ENCODE measurements at regions not wholly inside any gene's neighbourhood (a gene's known extent, or its start where the extent isn't known, plus 50 kb on each side); places are given as distances from the start of the nearest gene placed in this dataset.

DNA sequence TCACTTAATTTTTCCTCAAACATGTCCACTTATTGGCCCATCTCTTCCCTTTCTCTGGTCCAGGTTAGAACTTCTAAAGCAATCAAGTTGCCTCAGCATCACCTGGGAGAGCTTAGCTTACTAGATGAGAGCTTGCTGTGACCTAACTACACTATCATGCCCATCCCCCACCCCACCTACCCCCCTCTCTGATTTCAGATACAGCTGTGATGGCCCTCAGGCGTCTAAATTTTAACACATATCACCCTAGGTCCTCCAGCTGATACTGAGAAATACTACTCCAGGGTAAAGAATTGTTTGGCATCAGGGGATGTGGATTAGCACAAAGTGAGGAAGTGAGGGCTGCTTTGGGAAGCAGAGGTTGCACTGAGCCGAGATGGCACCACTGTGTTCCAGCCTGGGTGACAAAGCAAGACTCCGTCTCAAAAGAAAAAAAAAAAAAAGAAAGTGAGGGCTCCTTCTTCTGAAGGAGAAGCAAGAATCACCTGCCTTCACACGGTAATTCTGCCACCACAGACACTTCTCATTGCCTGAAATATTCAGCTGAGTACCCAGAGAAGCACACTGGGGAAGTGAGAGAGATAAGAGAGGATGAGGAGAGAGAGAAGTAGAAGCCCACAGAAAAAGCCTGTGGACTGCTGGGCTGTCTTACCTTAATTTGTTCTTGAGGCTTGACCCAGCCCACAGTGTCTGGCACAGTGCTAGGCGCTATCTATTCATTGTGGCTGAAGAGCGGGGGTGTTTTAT, 263.4 kb downstream of the ASXL3 start:
- TF ChIP-seq, protein P1, sequence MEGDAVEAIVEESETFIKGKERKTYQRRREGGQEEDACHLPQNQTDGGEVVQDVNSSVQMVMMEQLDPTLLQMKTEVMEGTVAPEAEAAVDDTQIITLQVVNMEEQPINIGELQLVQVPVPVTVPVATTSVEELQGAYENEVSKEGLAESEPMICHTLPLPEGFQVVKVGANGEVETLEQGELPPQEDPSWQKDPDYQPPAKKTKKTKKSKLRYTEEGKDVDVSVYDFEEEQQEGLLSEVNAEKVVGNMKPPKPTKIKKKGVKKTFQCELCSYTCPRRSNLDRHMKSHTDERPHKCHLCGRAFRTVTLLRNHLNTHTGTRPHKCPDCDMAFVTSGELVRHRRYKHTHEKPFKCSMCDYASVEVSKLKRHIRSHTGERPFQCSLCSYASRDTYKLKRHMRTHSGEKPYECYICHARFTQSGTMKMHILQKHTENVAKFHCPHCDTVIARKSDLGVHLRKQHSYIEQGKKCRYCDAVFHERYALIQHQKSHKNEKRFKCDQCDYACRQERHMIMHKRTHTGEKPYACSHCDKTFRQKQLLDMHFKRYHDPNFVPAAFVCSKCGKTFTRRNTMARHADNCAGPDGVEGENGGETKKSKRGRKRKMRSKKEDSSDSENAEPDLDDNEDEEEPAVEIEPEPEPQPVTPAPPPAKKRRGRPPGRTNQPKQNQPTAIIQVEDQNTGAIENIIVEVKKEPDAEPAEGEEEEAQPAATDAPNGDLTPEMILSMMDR (conservative IDR thresholded peaks at IDR 0.05): no peak
- no peak for TF ChIP-seq ZFX (IDR thresholded peaks at IDR 0.05)
